Heart left ventricle (tissue), 13 donors: ENCODE measurements at regions not wholly inside any gene's neighbourhood (a gene's known extent, or its start where the extent isn't known, plus 50 kb on each side); places are given as distances from the start of the nearest gene placed in this dataset.

Experiments
- CTCF ChIP-seq, 12 donors: fragments of 200-600 bp; sonication (generic) in 4 of 12; IDR thresholded peaks; one replicate each; pipeline versions ENCODE4 v1.5.0 to v1.8.0; 2018 to 2022; ENCODE audit warnings: antibody characterized with exemption in 12 of 12, mild to moderate bottlenecking in 5 of 12
- POLR2A ChIP-seq, 2 donors: fragments of 450-650 bp; IDR thresholded peaks; one replicate each; pipeline ENCODE4 v1.6.1; 2017; ENCODE audit warnings: antibody characterized with exemption in 2 of 2, mild to moderate bottlenecking in 2 of 2, moderate library complexity in 2 of 2
- donor health status: ischemic (EF 13 %, LVEDD 7.1; RV severe dilation, severe dysfunction).
- donor health status: DM: no; HTN: yes; CAD: no.
- donor health status: DM: no; HTN: no; CAD: no.
- donor health status: ischemic (EF 25% LVEDD 6.9; RV normal size, moderate dysfunction).
- donor health status: ischemic (EF 25% LVEDD 5.7; RV mildly dilated, moderate dysfunction).
- donor health status: ischemic (EF 35%, LVEDD 5.7; RV mildly dilated, moderate dysfunction).
- donor health status: nonischemic (EF 11% LVEDD 7.7; RV severe dilation, severe dysfunction).
- donor health status: DM: yes; HTN: yes; CAD: no.
- donor health status: PGD.
- donor health status: ischemic (EF 29% LVEDD 5.4; RV normal size, mild dysfunction).
- donor health status: nonischemic (EF 23%, LVEDD 6.1; RV moderate dilation, normal function).

- no peak for TF ChIP-seq CTCF (IDR thresholded peaks at IDR 0.05)
- TF ChIP-seq POLR2A (IDR thresholded peaks at IDR 0.05), result no peak
Observed at GRCh38 chr14:49339130-49339529, 247.1 kb downstream of the RPS29 start.
